ENCODE measurements at regions not wholly inside any gene's neighbourhood (a gene's known extent, or its start where the extent isn't known, plus 50 kb on each side); places are given as distances from the start of the nearest gene placed in this dataset.

DNA sequence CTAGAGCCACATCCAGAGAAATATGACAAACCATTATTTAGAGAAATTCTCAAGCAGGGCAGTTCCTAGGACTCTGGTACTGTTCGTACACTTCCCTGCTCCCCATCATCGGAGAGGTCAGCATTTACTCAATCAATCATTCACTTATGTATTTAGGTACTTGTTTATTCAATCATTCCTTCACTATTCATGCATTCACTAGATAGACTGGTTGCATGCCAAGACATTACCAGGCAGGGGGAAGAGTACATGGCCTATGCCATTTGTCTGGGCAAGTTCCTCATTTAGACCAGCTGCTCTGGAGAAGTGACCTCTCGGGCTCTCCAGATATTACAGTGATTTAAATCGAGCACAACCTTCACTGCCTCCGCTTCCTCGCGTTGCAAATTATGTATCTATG is 603.4 kb downstream of the KCNJ2 start:
- no peak overlapping the region for H3K4me3 ChIP-seq (ENCODE audit: low read depth, low read length)
- TF ChIP-seq, protein P1, sequence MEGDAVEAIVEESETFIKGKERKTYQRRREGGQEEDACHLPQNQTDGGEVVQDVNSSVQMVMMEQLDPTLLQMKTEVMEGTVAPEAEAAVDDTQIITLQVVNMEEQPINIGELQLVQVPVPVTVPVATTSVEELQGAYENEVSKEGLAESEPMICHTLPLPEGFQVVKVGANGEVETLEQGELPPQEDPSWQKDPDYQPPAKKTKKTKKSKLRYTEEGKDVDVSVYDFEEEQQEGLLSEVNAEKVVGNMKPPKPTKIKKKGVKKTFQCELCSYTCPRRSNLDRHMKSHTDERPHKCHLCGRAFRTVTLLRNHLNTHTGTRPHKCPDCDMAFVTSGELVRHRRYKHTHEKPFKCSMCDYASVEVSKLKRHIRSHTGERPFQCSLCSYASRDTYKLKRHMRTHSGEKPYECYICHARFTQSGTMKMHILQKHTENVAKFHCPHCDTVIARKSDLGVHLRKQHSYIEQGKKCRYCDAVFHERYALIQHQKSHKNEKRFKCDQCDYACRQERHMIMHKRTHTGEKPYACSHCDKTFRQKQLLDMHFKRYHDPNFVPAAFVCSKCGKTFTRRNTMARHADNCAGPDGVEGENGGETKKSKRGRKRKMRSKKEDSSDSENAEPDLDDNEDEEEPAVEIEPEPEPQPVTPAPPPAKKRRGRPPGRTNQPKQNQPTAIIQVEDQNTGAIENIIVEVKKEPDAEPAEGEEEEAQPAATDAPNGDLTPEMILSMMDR (IDR thresholded peaks at IDR 0.05; ENCODE audit: control insufficient read depth, extremely low read depth, insufficient read depth), result no peak
- no peak for DNase-seq (ENCODE audit: low read depth)

DNA sequence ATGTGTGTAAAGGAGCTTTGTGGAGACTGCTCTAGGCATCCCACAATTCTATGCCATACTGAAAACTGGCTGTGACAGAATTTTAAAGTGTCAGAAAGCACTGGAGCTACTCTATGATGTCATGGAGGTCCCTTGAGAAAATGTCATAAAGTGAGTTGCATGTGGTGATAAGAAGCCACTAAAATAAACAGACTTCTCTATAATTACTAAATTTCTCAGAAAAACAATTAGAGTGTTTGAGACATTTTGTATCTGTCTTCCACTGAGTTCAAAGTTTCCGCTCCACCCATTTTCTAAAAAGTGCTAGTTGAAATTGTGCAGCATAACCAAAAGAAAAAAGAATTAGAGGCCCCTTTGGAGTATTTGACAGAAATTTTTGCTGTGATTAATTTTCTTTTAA is 603.9 kb downstream of the KCNJ2 start:
- DNase-seq (ENCODE audit: low read depth), result no peak
- TF ChIP-seq, protein P1 (IDR thresholded peaks at IDR 0.05; ENCODE audit: control insufficient read depth, extremely low read depth, insufficient read depth), result no peak
- H3K4me3 ChIP-seq (ENCODE audit: low read depth, low read length), result no peak overlapping the region

DNA sequence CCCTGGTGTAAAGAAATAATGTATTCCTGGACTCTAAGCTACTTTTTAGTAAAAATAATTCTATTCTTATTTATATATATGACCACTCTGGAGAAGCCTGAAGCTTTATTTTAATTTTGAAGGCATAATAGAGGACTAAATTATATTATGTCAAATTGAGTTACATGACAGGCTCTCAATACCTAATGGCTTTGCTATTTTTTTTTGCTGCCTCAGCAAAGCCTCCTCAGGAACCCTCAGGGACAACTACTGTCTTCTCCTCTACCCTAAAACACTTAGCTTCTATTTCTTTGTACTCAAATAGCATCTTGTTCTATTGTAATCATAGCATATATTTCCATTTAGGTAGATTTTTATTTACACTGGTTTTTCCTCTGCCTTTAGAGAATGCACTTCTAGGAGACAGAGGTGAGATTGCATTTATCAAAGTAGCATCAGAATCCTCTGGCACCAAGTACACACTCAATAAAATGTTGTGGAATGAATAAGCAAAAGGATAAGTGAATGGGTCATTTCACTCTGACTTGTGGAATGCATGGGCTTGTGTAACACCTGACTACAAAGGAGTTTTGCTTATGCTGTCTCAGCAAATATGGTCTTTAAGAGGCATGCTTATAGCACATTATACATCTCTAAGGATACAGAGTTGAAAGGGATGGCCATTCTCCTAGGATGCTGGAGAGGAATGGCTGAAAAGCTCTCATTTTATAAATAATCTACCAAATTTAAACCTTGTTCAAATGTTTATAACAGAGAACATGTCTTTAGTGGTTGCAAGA is 605.2 kb downstream of the KCNJ2 start:
- no peak for DNase-seq (ENCODE audit: low read depth)
- TF ChIP-seq, protein P1 (IDR thresholded peaks at IDR 0.05; ENCODE audit: control insufficient read depth, extremely low read depth, insufficient read depth), result no peak
- no peak overlapping the region for H3K4me3 ChIP-seq (ENCODE audit: low read depth, low read length)

DNA sequence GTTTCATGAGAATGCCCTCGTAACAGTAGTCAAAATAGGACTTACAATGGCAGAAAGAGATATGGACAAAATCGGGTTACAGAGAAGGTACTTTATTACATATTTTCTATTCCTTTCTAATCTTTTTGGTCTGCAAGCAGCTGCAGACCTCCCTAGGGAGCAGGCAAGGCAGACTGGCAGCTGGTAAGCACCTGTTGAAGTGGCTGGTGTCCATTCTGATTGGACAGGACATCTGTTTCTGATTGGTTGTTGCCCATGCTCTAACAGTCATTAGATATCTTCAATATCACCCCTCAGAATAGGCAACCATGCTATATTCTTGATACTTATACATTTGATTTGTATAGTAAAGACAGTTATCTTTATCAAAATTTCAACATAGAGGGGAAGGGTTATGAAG is 606.3 kb downstream of the KCNJ2 start:
- no peak overlapping the region for H3K4me3 ChIP-seq (ENCODE audit: low read depth, low read length)
- TF ChIP-seq, protein P1 (IDR thresholded peaks at IDR 0.05; ENCODE audit: control insufficient read depth, extremely low read depth, insufficient read depth), result no peak
- no peak for DNase-seq (ENCODE audit: low read depth)

DNA sequence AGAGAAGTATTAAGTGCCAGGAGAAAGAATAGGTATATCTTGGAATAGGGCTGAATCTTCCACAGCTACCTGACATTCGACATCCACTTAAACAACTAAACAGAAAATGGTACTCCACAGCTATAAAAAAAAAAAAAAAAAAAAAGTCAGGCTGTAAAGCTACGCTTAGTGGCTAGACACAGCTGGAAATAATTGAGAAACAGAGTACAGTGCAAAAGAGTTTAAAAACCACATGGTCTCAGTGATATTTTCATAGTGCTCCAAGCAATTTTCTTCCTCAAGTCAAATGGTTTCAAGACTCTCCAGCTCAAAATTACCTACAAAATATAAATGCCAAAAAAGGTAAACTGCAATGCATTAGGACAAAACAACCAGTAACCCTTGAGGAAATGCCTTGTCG is 607.1 kb downstream of the KCNJ2 start:
- DNase-seq (ENCODE audit: low read depth), result no peak
- no peak overlapping the region for H3K4me3 ChIP-seq (ENCODE audit: low read depth, low read length)
- TF ChIP-seq, protein P1 (IDR thresholded peaks at IDR 0.05; ENCODE audit: control insufficient read depth, extremely low read depth, insufficient read depth), result no peak

DNA sequence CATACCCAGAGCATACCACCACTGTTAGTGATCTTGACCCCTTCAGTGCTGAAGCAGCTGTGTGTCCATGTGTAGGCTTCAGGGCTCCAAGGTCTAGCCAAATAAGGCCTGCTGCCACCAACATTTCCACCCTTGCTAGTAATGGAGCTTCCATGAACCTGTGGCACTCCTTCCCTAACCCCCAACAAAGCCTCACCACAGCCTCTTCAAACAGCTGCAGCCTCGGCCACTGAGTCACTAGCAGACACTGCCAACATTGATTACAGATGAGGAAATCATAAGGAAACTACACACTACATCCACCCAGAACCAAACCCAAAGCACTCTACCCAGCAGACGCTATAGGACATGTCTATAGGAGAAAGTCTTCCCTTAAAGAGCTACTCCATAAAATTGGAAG is 610.7 kb downstream of the KCNJ2 start:
- DNase-seq (ENCODE audit: low read depth), result no peak
- no peak overlapping the region for H3K4me3 ChIP-seq (ENCODE audit: low read depth, low read length)
- TF ChIP-seq, protein P1 (IDR thresholded peaks at IDR 0.05; ENCODE audit: control insufficient read depth, extremely low read depth, insufficient read depth), result no peak

DNA sequence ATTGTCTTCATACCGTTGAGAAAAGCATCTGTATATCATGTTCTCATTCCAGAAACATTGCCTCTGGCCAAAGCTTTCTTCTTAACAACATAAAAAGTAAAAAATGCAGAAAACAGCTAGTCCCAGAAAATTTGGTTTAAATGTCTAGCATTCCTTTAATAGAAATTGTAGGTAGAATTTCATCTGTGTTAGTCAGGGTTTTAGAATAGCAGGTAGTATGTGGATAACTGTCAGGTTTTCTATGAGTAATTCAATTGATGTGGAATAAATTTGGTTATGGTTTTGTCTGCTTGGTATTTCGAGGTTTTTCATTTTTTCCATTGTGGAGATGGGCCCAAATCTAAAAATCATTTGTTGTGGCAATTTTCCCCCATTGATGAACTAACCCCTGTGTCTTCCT is 616.7 kb downstream of the KCNJ2 start:
- H3K4me3 ChIP-seq (ENCODE audit: low read depth, low read length), result no peak overlapping the region
- DNase-seq (ENCODE audit: low read depth), result no peak
- TF ChIP-seq, protein P1 (IDR thresholded peaks at IDR 0.05; ENCODE audit: control insufficient read depth, extremely low read depth, insufficient read depth), result no peak

All from LNCaP clone FGC (cell line).